ENCODE measurements at regions not wholly inside any gene's neighbourhood (a gene's known extent, or its start where the extent isn't known, plus 50 kb on each side); places are given as distances from the start of the nearest gene placed in this dataset.

GRCh38 chr2:42849311-42849710 is 56.9 kb upstream of the HAAO start (continued):
- TF ChIP-seq CUX1 (IDR thresholded peaks at IDR 0.05; ENCODE audit: insufficient replicate concordance, low read depth, low read length) = no peak
- no peak for TF ChIP-seq ZNF24 (IDR thresholded peaks at IDR 0.05)

- POLR2A ChIA-PET = interaction anchor here (0.5 kb wide), 1 partner anchor 124 kb away, joined by 4 read pairs; no protein-coding TSS in a partner anchor
- DNase-seq (ENCODE audit: low read depth, low spot score) (no peak), FAIRE-seq (no peak), ATAC-seq (no peak)
- WGBS (ENCODE audit: insufficient coverage, insufficient replicate concordance, low lambda C conversion rate, missing lambda C conversion rate) = 49% methylated on average over 10 of the region's 10 CpGs
- Histone ChIP-seq H3K4me3 (no peak overlapping the region), H3K27ac (ENCODE audit: control insufficient read depth, insufficient read depth) (no peak overlapping the region), H4K20me1 (ENCODE audit: control insufficient read depth, insufficient read depth) (no peaks in the 10 kb centered on the region), H3K4me2 (ENCODE audit: control insufficient read depth, insufficient read depth) (no peak overlapping the region), H3K79me2 (ENCODE audit: control insufficient read depth, insufficient read depth, low read length) (no peaks in the 10 kb centered on the region), H3K4me1 (ENCODE audit: control insufficient read depth, insufficient read depth, low read length) (no peaks in the 10 kb centered on the region), H3K27me3 (replicated peaks in 1 of 2; ENCODE audit: control insufficient read depth in 2 of 2, insufficient read depth in 2 of 2, low read length in 1 of 2) (no peaks in the 10 kb centered on the region; a peak in 2 of 4 replicates), H3K36me3 (ENCODE audit: control insufficient read depth in 2 of 2, insufficient read depth in 2 of 2, low read length in 1 of 2) (no peaks in the 10 kb centered on the region), H3K9me3 (replicated peaks; ENCODE audit: control insufficient read depth, insufficient read depth, low read length) (no peaks in the 10 kb centered on the region), H3K9ac (ENCODE audit: control insufficient read depth, insufficient read depth, low read length) (no peak overlapping the region), H2AFZ (ENCODE audit: control insufficient read depth, low read depth, low read length) (no peak overlapping the region)
- in situ Hi-C loops (cut with MboI) (no loop called here), intact Hi-C loops (cut with micrococcal nuclease; ENCODE audit: unreplicated experiment) (no loop called here)
- BruUV-seq (replicated peaks) = no TSS peak
- SMC1A ChIA-PET (ENCODE audit: uncharacterized antibody, unreplicated experiment) = interaction anchor here (1.0 to 1.2 kb wide), 3 partner anchors 9 to 30 kb away, joined by 3 read pairs; no protein-coding TSS in a partner anchor
- CTCF ChIA-PET = interaction anchor here (1.0 to 1.9 kb wide), 3 partner anchors 9 to 21 kb away, joined by 3 to 6 read pairs (median 5); no protein-coding TSS in a partner anchor
- RAD21 ChIA-PET (ENCODE audit: unreplicated experiment) = no interaction called here
- TF ChIP-seq BCLAF1 (IDR thresholded peaks at IDR 0.05) (no peak), YY1 (IDR thresholded peaks at IDR 0.05; ENCODE audit: low read depth, low read length) (no peak), CREB1 (IDR thresholded peaks at IDR 0.05; ENCODE audit: low read depth) (no peak), NR2C1 (IDR thresholded peaks at IDR 0.05) (no peak), CEBPB (IDR thresholded peaks at IDR 0.05; ENCODE audit: borderline replicate concordance in 1 of 2, low read depth in 2 of 2, low read length in 2 of 2) (no peak), ZBTB33 (IDR thresholded peaks at IDR 0.05) (no peak)
Measured at GRCh38 chr2:42848726-42849290, 56.4 kb upstream of the HAAO start.
